NT2/D1 (cell line): ENCODE measurements at regions not wholly inside any gene's neighbourhood (a gene's known extent, or its start where the extent isn't known, plus 50 kb on each side); places are given as distances from the start of the nearest gene placed in this dataset.

ENCODE experiments used
- SUZ12 ChIP-seq: IDR thresholded peaks from 2 replicates; pipeline ENCODE4 v1.6.1; 2011; ENCODE audit not compliant: insufficient read length, insufficient read depth; ENCODE audit errors: extremely low read depth
- YY1 ChIP-seq: IDR thresholded peaks from 2 replicates; pipeline ENCODE4 v1.6.1; 2011; ENCODE audit not compliant: insufficient read length, insufficient read depth
- ZNF274 ChIP-seq: IDR thresholded peaks from 2 replicates; pipeline ENCODE4 v1.6.1; 2011; ENCODE audit warnings: mild to moderate bottlenecking, low read depth, low read length

GRCh38 chr6:14732226-14732843 is 513.5 kb upstream of the JARID2 start:
- no peak for TF ChIP-seq YY1
- TF ChIP-seq ZNF274, result no peak
- no peak for TF ChIP-seq SUZ12
